GM23338 (cell line): ENCODE measurements at regions not wholly inside any gene's neighbourhood (a gene's known extent, or its start where the extent isn't known, plus 50 kb on each side); places are given as distances from the start of the nearest gene placed in this dataset.

Experiments
- ATAC-seq: fragments of 200-7000 bp; cut with Tn5 transposase; 3 replicates; pipeline ENCODE4 v1.9.1; 2020
- DNase-seq: peaks from one replicate; pipeline ENCODE4 v3.0.0-alpha.2; 2015; ENCODE audit warnings: low spot score
- H2AFZ ChIP-seq: fragments of 200-600 bp; sonication (generic); 2 replicates; pipeline ENCODE4 v1.8.0; 2016; ENCODE audit warnings: antibody characterized with exemption, mild to moderate bottlenecking, moderate library complexity
- H3F3A ChIP-seq: fragments of 200-600 bp; sonication (generic); replicated peaks from 2 replicates; pipeline ENCODE4 v1.8.0; 2017; ENCODE audit warnings: antibody characterized with exemption, mixed run types, low read depth
- H3K27ac ChIP-seq: fragments of 200-600 bp; sonication (generic); 2 replicates; pipeline ENCODE4 v1.6.1; 2016; ENCODE audit warnings: low read depth
- H3K27me3 ChIP-seq: fragments of 200-600 bp; sonication (generic); 2 replicates; pipeline ENCODE4 v1.8.0; 2016; ENCODE audit warnings: mild to moderate bottlenecking, mixed run types, moderate library complexity; ENCODE audit not compliant: insufficient read depth
- H3K36me3 ChIP-seq: fragments of 200-600 bp; sonication (generic); 2 replicates; pipeline ENCODE4 v1.8.0; 2016; ENCODE audit warnings: mild to moderate bottlenecking; ENCODE audit not compliant: insufficient read depth
- H3K4me1 ChIP-seq: fragments of 200-600 bp; sonication (generic); 2 replicates; pipeline ENCODE4 v1.8.0; 2016; ENCODE audit warnings: mild to moderate bottlenecking, moderate library complexity; ENCODE audit not compliant: insufficient read depth
- H3K4me2 ChIP-seq: fragments of 200-600 bp; sonication (generic); 2 replicates; pipeline ENCODE4 v1.7.1; 2017; ENCODE audit warnings: mixed run types
- H3K4me3 ChIP-seq: fragments of 200-600 bp; sonication (generic); 2 replicates; pipeline ENCODE4 v1.6.1; 2016; ENCODE audit warnings: mixed run types
- H3K79me2 ChIP-seq: fragments of 200-600 bp; sonication (generic); replicated peaks from 2 replicates; pipeline ENCODE4 v1.8.0; 2017; ENCODE audit warnings: mild to moderate bottlenecking; ENCODE audit not compliant: insufficient read depth
- H3K9me2 ChIP-seq: fragments of 200-600 bp; sonication (generic); 2 replicates; pipeline ENCODE4 v1.8.0; 2017; ENCODE audit not compliant: insufficient read depth
- H4K20me1 ChIP-seq: fragments of 200-600 bp; sonication (generic); replicated peaks from 2 replicates; pipeline ENCODE4 v1.8.0; 2017; ENCODE audit warnings: mild to moderate bottlenecking; ENCODE audit not compliant: insufficient read depth
- H3K27ac Mint-ChIP-seq: 2 replicates; pipeline ENCODE4 v1.8.0; 2020; ENCODE audit warnings: inconsistent platforms, mild to moderate bottlenecking, moderate library complexity, mixed read lengths
- H3K27me3 Mint-ChIP-seq: 3 replicates; pipeline ENCODE4 v1.8.0; 2022; ENCODE audit warnings: low read depth, mild to moderate bottlenecking, moderate library complexity, mixed read lengths, inconsistent platforms; ENCODE audit not compliant: insufficient read depth, poor library complexity
- H3K36me3 Mint-ChIP-seq: 3 replicates; pipeline ENCODE4 v1.8.0; 2021; ENCODE audit warnings: low read depth, mild to moderate bottlenecking, inconsistent platforms, moderate library complexity, mixed read lengths
- H3K4me1 Mint-ChIP-seq: 3 replicates; pipeline ENCODE4 v1.8.0; 2020; ENCODE audit warnings: mild to moderate bottlenecking, inconsistent platforms, mixed read lengths
- H3K4me3 Mint-ChIP-seq: 3 replicates; pipeline ENCODE4 v1.8.0; 2021; ENCODE audit warnings: moderate library complexity, mild to moderate bottlenecking, inconsistent platforms, mixed read lengths
- H3K9me3 Mint-ChIP-seq: 3 replicates; pipeline ENCODE4 v1.8.0; 2020; ENCODE audit warnings: moderate library complexity, mild to moderate bottlenecking, inconsistent platforms, mixed read lengths
- EZH2phosphoT487 ChIP-seq: fragments of 200-600 bp; sonication (generic); IDR thresholded peaks from one replicate; pipeline ENCODE4 v1.8.1; 2018; ENCODE audit warnings: antibody characterized with exemption; ENCODE audit not compliant: unreplicated experiment
- ZNF114 ChIP-seq: fragments of 250-450 bp; sonication (Bioruptor Pico); IDR thresholded peaks from 2 replicates; pipeline ENCODE4 v1.5.0; 2020; ENCODE audit warnings: mild to moderate bottlenecking, moderate library complexity
- TF ChIP-seq, protein P1 (sequence below): fragments of 250-450 bp; sonication (Bioruptor Pico); IDR thresholded peaks from 2 replicates; pipeline ENCODE4 v1.5.0; 2020; ENCODE audit warnings: mild to moderate bottlenecking, moderate library complexity

DNA sequence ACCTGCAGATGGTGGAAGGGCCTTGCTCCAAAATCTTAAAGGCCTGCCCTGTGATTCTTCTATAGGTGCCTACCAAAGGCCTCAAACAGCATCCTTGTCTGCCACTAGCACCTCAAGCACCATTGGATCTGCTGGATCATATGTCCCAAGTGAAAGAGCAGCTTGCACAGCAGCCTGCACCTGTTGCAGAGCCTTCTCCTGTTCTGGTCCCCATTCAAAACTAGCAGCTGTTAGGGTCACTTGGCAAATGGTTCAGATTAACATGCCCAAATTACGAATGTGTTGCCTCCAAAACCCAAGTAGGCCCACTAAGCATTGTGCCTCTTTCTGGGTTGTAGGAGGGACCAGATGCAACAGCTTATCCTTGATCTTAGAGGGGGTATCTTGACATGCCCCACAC is 99.6 kb upstream of the F13A1 start (continued):
- TF ChIP-seq, protein P1, sequence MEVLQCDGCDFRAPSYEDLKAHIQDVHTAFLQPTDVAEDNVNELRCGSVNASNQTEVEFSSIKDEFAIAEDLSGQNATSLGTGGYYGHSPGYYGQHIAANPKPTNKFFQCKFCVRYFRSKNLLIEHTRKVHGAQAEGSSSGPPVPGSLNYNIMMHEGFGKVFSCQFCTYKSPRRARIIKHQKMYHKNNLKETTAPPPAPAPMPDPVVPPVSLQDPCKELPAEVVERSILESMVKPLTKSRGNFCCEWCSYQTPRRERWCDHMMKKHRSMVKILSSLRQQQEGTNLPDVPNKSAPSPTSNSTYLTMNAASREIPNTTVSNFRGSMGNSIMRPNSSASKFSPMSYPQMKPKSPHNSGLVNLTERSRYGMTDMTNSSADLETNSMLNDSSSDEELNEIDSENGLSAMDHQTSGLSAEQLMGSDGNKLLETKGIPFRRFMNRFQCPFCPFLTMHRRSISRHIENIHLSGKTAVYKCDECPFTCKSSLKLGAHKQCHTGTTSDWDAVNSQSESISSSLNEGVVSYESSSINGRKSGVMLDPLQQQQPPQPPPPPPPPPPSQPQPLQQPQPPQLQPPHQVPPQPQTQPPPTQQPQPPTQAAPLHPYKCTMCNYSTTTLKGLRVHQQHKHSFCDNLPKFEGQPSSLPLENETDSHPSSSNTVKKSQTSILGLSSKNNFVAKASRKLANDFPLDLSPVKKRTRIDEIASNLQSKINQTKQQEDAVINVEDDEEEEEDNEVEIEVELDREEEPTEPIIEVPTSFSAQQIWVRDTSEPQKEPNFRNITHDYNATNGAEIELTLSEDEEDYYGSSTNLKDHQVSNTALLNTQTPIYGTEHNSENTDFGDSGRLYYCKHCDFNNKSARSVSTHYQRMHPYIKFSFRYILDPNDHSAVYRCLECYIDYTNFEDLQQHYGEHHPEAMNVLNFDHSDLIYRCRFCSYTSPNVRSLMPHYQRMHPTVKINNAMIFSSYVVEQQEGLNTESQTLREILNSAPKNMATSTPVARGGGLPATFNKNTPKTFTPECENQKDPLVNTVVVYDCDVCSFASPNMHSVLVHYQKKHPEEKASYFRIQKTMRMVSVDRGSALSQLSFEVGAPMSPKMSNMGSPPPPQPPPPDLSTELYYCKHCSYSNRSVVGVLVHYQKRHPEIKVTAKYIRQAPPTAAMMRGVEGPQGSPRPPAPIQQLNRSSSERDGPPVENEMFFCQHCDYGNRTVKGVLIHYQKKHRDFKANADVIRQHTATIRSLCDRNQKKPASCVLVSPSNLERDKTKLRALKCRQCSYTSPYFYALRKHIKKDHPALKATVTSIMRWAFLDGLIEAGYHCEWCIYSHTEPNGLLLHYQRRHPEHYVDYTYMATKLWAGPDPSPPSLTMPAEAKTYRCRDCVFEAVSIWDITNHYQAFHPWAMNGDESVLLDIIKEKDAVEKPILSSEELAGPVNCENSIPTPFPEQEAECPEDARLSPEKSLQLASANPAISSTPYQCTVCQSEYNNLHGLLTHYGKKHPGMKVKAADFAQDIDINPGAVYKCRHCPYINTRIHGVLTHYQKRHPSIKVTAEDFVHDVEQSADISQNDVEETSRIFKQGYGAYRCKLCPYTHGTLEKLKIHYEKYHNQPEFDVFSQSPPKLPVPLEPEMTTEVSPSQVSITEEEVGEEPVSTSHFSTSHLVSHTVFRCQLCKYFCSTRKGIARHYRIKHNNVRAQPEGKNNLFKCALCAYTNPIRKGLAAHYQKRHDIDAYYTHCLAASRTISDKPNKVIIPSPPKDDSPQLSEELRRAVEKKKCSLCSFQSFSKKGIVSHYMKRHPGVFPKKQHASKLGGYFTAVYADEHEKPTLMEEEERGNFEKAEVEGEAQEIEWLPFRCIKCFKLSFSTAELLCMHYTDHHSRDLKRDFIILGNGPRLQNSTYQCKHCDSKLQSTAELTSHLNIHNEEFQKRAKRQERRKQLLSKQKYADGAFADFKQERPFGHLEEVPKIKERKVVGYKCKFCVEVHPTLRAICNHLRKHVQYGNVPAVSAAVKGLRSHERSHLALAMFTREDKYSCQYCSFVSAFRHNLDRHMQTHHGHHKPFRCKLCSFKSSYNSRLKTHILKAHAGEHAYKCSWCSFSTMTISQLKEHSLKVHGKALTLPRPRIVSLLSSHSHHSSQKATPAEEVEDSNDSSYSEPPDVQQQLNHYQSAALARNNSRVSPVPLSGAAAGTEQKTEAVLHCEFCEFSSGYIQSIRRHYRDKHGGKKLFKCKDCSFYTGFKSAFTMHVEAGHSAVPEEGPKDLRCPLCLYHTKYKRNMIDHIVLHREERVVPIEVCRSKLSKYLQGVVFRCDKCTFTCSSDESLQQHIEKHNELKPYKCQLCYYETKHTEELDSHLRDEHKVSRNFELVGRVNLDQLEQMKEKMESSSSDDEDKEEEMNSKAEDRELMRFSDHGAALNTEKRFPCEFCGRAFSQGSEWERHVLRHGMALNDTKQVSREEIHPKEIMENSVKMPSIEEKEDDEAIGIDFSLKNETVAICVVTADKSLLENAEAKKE (CRISPR knock-in tag) = no peak

DNA sequence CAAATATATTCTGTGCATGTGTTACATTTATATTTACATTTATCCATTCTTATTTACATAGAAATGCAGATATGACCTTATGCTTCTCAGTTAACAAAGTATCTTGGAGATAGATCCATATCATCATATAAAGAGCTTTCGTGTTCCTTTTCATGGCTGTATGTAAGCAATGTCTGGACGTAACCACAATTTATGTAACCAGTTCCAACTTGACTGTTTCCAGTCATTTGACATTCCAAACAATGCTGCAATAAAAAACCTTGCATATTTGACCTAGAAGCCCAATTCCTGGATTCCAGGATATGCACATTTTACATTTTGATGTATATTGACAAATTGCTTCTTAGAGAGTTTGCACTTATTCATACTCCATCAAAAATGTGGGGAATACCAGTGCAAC is 113.7 kb upstream of the F13A1 start:
- Mint-ChIP-seq H3K36me3 (no peaks in the 10 kb centered on the region), H3K4me3 (no peak overlapping the region), H3K4me1 (no peaks in the 10 kb centered on the region), H3K9me3 (peaks cover 7% of the 10 kb centered on the region; the same call in 1 of the 3 replicates), H3K27ac (no peak overlapping the region), H3K27me3 (no peaks in the 10 kb centered on the region)
- ATAC-seq (no peak), DNase-seq (no peak)
- Histone ChIP-seq H4K20me1 (no peaks in the 10 kb centered on the region), H3K27me3 (no peaks in the 10 kb centered on the region), H3K79me2 (no peaks in the 10 kb centered on the region), H3K4me2 (no peak overlapping the region), H3K4me1 (no peaks in the 10 kb centered on the region), H3F3A (no peaks in the 10 kb centered on the region), H3K36me3 (no peaks in the 10 kb centered on the region), H3K4me3 (no peak overlapping the region), H3K27ac (no peak overlapping the region), H3K9me2 (no peaks in the 10 kb centered on the region; the same call in 1 of the 2 replicates), H2AFZ (no peak overlapping the region)
- TF ChIP-seq ZNF114 (CRISPR knock-in tag) (no peak), EZH2phosphoT487 (no peak)
- TF ChIP-seq, protein P1 (CRISPR knock-in tag) = no peak
